ENCODE measurements at regions not wholly inside any gene's neighbourhood (a gene's known extent, or its start where the extent isn't known, plus 50 kb on each side); places are given as distances from the start of the nearest gene placed in this dataset.

DNA sequence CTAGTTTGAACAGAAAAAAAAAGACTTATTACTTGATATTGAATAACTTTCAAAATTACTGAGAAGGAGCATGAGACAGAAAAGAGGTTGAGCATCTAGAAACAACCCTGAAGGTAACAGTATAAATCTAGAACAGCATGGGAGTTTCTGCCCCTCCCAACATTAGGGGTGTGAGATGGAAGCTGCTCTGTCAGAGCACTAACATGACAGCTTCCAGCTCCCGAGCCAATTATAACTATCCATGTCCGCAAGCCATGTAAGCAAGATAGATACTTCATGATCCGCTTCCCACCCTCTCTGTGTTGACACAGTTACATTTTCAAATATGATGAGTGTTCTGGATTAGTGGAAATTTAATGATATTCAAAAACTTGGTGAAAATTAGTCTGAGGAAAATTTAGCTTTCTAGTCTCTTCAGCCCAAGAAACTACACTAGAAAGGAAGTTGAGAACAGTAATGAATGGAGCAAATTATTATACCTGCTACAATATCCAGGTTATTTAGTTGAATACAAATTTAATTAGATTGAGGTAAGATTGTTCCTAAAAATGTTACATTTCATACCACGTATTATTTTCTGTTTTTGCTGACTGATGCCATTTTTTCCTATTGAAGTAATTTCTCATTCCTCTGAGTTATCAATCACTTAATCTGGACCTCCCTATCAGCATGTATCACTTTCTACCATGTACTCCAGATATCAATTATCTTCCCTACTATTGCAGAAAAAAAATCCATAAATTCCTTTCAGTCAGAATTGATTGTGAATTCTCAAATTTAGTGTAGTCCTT is 129.3 kb upstream of the SLIT2 start:
- no peak for DNase-seq (ENCODE audit: low read depth)
- H3K4me3 ChIP-seq (ENCODE audit: low read depth, low read length): no peak overlapping the region
- TF ChIP-seq, protein P1, sequence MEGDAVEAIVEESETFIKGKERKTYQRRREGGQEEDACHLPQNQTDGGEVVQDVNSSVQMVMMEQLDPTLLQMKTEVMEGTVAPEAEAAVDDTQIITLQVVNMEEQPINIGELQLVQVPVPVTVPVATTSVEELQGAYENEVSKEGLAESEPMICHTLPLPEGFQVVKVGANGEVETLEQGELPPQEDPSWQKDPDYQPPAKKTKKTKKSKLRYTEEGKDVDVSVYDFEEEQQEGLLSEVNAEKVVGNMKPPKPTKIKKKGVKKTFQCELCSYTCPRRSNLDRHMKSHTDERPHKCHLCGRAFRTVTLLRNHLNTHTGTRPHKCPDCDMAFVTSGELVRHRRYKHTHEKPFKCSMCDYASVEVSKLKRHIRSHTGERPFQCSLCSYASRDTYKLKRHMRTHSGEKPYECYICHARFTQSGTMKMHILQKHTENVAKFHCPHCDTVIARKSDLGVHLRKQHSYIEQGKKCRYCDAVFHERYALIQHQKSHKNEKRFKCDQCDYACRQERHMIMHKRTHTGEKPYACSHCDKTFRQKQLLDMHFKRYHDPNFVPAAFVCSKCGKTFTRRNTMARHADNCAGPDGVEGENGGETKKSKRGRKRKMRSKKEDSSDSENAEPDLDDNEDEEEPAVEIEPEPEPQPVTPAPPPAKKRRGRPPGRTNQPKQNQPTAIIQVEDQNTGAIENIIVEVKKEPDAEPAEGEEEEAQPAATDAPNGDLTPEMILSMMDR (conservative IDR thresholded peaks at IDR 0.05; ENCODE audit: low read depth, low read length): no peak

GRCh38 chr4:20119141-20119540 is 132.6 kb upstream of the SLIT2 start:
- TF ChIP-seq, protein P1 (conservative IDR thresholded peaks at IDR 0.05; ENCODE audit: low read depth, low read length): no peak
- DNase-seq (ENCODE audit: low read depth): no peak
- H3K4me3 ChIP-seq (ENCODE audit: low read depth, low read length): no peak overlapping the region

- peak; percentile 69 for DNase-seq (ENCODE audit: low read depth)
- H3K4me3 ChIP-seq (ENCODE audit: low read depth, low read length): no peak overlapping the region
- TF ChIP-seq, protein P1 (conservative IDR thresholded peaks at IDR 0.05; ENCODE audit: low read depth, low read length): no peak
Measured at GRCh38 chr4:20109391-20109790, 142.3 kb upstream of the SLIT2 start.

- DNase-seq (ENCODE audit: low read depth): no peak
- TF ChIP-seq, protein P1 (conservative IDR thresholded peaks at IDR 0.05; ENCODE audit: low read depth, low read length): no peak
Measured at GRCh38 chr4:20106921-20107320, 144.8 kb upstream of the SLIT2 start.

DNA sequence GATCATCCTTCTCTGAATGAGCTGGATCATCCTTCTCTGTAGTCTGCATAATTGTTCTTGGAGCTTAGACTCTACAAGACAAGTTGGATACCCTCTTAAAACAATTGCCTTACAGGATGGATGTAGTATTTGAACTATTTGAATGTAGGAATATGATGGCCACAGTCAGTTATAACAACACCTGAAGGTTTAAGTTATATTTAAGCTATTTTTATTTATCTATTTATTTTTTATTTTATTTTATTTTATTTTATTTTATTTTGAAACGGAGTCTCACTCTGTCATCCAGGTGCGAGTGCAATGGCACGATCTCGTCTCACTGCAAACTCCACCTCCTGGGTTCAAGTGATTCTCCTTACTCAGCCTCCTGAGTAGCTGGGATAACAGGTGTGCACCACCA is 149.9 kb upstream of the SLIT2 start:
- TF ChIP-seq, protein P1 (conservative IDR thresholded peaks at IDR 0.05; ENCODE audit: low read depth, low read length): no peak
- no peak overlapping the region for H3K4me3 ChIP-seq (ENCODE audit: low read depth, low read length)
- DNase-seq (ENCODE audit: low read depth): no peak

More at GRCh38 chr4:20106921-20107320, 144.8 kb upstream of the SLIT2 start:
- H3K4me3 ChIP-seq (ENCODE audit: low read depth, low read length): no peak overlapping the region

GRCh38 chr4:20096911-20097310 is 154.8 kb upstream of the SLIT2 start:
- H3K4me3 ChIP-seq (ENCODE audit: low read depth, low read length): no peak overlapping the region
- no peak for DNase-seq (ENCODE audit: low read depth)
- TF ChIP-seq, protein P1 (conservative IDR thresholded peaks at IDR 0.05; ENCODE audit: low read depth, low read length): no peak

Measured in choroid plexus epithelial cell (primary cell).